Kidney tubule cell (primary cell): ENCODE measurements at regions not wholly inside any gene's neighbourhood (a gene's known extent, or its start where the extent isn't known, plus 50 kb on each side); places are given as distances from the start of the nearest gene placed in this dataset.

Experiments used
- DNase-seq: peaks from one replicate; pipeline ENCODE4 v3.0.0-alpha.2; 2018; ENCODE audit warnings: low spot score

GRCh38 chr4:32043248-32043633, 1323.1 kb downstream of the PCDH7 start:
- DNase-seq, result no peak

GRCh38 chr4:32061916-32062315, 1341.7 kb downstream of the PCDH7 start:
- DNase-seq, result peak; percentile 59

- no peak for DNase-seq
These were observed 1353.4 kb downstream of the PCDH7 start for GRCh38 chr4:32073542-32073941.

GRCh38 chr4:32087211-32087610, 1367.0 kb downstream of the PCDH7 start:
- DNase-seq, result peak; percentile 1

GRCh38 chr4:32094987-32095386, 1374.8 kb downstream of the PCDH7 start:
- no peak for DNase-seq

GRCh38 chr4:32102896-32103295, 1382.7 kb downstream of the PCDH7 start:
- DNase-seq, result no peak

- peak; percentile 60 for DNase-seq
These were observed 1386.6 kb downstream of the PCDH7 start for GRCh38 chr4:32106767-32107166.

- DNase-seq, result no peak
These were observed 1392.7 kb downstream of the PCDH7 start for GRCh38 chr4:32112891-32113290.

- no peak for DNase-seq
These were observed 1397.5 kb downstream of the PCDH7 start for GRCh38 chr4:32117693-32118092.

GRCh38 chr4:32119907-32120306, 1399.7 kb downstream of the PCDH7 start:
- no peak for DNase-seq

- no peak for DNase-seq
These were observed 1408.4 kb downstream of the PCDH7 start for GRCh38 chr4:32128549-32128948.

GRCh38 chr4:32129967-32130366, 1409.8 kb downstream of the PCDH7 start:
- no peak for DNase-seq

- DNase-seq, result no peak
These were observed 1413.0 kb downstream of the PCDH7 start for GRCh38 chr4:32133141-32133540.

- DNase-seq, result no peak
These were observed 1413.6 kb downstream of the PCDH7 start for GRCh38 chr4:32133734-32134133.

- no peak for DNase-seq
These were observed 1415.5 kb downstream of the PCDH7 start for GRCh38 chr4:32135642-32136041.

- no peak for DNase-seq
These were observed 1416.1 kb downstream of the PCDH7 start for GRCh38 chr4:32136081-32136787.

GRCh38 chr4:32140636-32141035, 1420.5 kb downstream of the PCDH7 start:
- peak; percentile 88 for DNase-seq

- no peak for DNase-seq
These were observed 1421.9 kb downstream of the PCDH7 start for GRCh38 chr4:32142075-32142474.

GRCh38 chr4:32145987-32146386, 1425.8 kb downstream of the PCDH7 start:
- DNase-seq, result no peak

- DNase-seq, result no peak
These were observed 1427.4 kb downstream of the PCDH7 start for GRCh38 chr4:32147446-32148085.

GRCh38 chr4:32148111-32148666, 1428.0 kb downstream of the PCDH7 start:
- no peak for DNase-seq

GRCh38 chr4:32158961-32159360, 1438.8 kb downstream of the PCDH7 start:
- no peak for DNase-seq

- DNase-seq, result peak; percentile 10
These were observed 1441.2 kb downstream of the PCDH7 start for GRCh38 chr4:32161392-32161791.

GRCh38 chr4:32163125-32163524, 1443.0 kb downstream of the PCDH7 start:
- DNase-seq, result no peak
